PFSK-1 (cell line): ENCODE measurements at regions not wholly inside any gene's neighbourhood (a gene's known extent, or its start where the extent isn't known, plus 50 kb on each side); places are given as distances from the start of the nearest gene placed in this dataset.

Source experiments
- FOXP2 ChIP-seq: optimal IDR thresholded peaks from 2 replicates; pipeline ENCODE3; 2011; ENCODE audit warnings: borderline replicate concordance, control low read depth, inconsistent platforms; ENCODE audit not compliant: insufficient read depth; ENCODE audit errors: extremely low read length, extremely low read depth
- POLR2AphosphoS5 ChIP-seq: IDR thresholded peaks from 2 replicates; pipeline ENCODE4 v1.6.1; 2012; ENCODE audit warnings: low read depth, mild to moderate bottlenecking, control low read depth, low read length, moderate library complexity
- REST ChIP-seq, 2 experiments: IDR thresholded peaks; 2 replicates each; pipeline versions ENCODE4 v1.6.1 to v1.8.0; 2011 to 2012; ENCODE audit warnings: low read depth in 2 of 2, low read length in 2 of 2, control low read depth in 1 of 2, inconsistent platforms in 1 of 2, mild to moderate bottlenecking in 1 of 2, moderate library complexity in 1 of 2; ENCODE audit not compliant: insufficient read depth in 1 of 2
- SIN3A ChIP-seq: IDR thresholded peaks from 2 replicates; pipeline ENCODE4 v1.6.1; 2012; ENCODE audit warnings: mild to moderate bottlenecking, low read length, moderate library complexity, borderline replicate concordance; ENCODE audit not compliant: insufficient read depth
- TAF1 ChIP-seq: IDR thresholded peaks from 2 replicates; pipeline ENCODE4 v1.6.1; 2012; ENCODE audit warnings: low read length, control low read depth, borderline replicate concordance; ENCODE audit not compliant: insufficient read depth

DNA sequence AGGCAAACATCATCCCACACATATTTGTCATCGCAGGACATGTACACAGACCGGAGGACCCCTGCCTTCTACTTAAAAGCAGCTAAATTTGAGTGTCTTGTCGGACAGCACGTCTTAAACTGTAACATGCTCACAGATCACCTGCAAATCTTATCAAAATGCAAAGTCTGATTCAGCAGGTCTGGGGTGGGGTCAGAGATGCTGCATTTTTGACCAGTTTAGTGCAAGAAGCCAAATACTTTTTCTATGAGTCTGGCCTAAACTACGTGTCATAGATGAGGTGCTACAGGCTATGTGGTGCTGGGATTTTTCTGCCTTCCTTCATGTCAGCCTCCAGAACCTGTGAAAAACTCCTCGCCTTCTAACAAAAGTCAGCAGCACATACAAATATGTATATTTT, 178.8 kb upstream of the LHX5 start:
- TF ChIP-seq POLR2AphosphoS5 (no peak), TAF1 (no peak), SIN3A (no peak), REST (IDR thresholded peaks at IDR 0.05; ENCODE audit: insufficient read depth in 1 of 2, low read depth in 2 of 2, low read length in 2 of 2) (no peak)

GRCh38 chr12:113649256-113649830, 177.7 kb upstream of the LHX5 start:
- no peak for TF ChIP-seq FOXP2

DNA sequence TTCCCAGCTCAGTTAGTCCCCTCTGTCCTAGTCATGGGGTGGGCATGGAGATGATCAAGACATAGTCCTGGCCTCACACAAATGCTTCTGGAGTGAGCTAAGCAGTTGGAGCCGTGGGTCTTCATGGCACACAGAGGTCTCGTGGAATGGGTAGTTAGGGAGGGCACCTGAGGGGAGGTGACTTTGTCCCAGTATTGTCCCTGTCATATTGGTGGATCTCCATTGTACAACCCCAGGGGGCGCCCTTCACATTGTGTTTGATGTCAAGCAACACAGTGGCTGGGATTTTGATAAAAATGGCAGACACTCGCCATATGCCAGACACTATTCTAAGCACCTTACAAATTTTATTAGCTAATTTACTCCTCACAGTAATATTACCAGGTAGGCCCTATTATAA, 175.4 kb upstream of the LHX5 start:
- TF ChIP-seq FOXP2 (no peak), REST (IDR thresholded peaks at IDR 0.05; ENCODE audit: insufficient read depth in 1 of 2, low read depth in 2 of 2, low read length in 2 of 2) (no peak), TAF1 (no peak), SIN3A (no peak)

DNA sequence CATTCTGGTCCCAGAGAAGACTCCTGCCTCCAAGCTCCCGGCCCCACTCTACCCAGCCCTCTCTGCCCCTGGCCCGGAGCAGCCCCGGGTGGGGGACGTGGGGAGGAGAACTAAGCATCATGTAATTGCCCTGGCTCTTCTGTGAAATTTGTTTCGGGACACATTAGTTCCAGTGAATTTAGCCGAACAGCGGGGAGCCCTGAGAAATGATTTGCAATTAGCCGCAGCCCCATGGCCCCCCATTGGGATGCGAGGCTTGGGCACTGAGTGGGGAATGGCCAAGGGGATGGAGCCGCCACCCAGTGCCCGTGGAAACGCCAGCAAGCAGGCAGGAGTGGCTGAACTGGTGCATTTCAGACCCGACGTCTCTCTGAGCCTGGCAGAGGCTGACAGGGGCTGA, 173.9 kb upstream of the LHX5 start:
- TF ChIP-seq POLR2AphosphoS5 (no peak), FOXP2 (no peak), SIN3A (no peak), REST (IDR thresholded peaks at IDR 0.05; ENCODE audit: insufficient read depth in 1 of 2, low read depth in 2 of 2, low read length in 2 of 2) (no peak), TAF1 (no peak)

GRCh38 chr12:113645183-113645582, 173.5 kb upstream of the LHX5 start:
- no peak for TF ChIP-seq REST (IDR thresholded peaks at IDR 0.05; ENCODE audit: insufficient read depth in 1 of 2, low read depth in 2 of 2, low read length in 2 of 2)
- TF ChIP-seq POLR2AphosphoS5 = no peak
